Prostate gland (tissue), 2 donors: ENCODE measurements at regions not wholly inside any gene's neighbourhood (a gene's known extent, or its start where the extent isn't known, plus 50 kb on each side); places are given as distances from the start of the nearest gene placed in this dataset.

Experiments
- DNase-seq: peaks from one replicate; pipeline ENCODE4 v3.0.0-alpha.2; 2019; ENCODE audit warnings: low spot score
- H3K27ac ChIP-seq, 2 donors: fragments of 200-600 bp; sonication (generic); 2 replicates each; pipeline ENCODE4 v1.5.1; 2017 to 2019
- H3K27me3 ChIP-seq: fragments of 200-600 bp; sonication (generic); replicated peaks from 2 replicates; pipeline ENCODE4 v1.5.1; 2019; ENCODE audit not compliant: insufficient read depth
- H3K36me3 ChIP-seq, 2 donors: fragments of 200-600 bp; sonication (generic); 1 replicate in 1 of 2; 2 replicates in 1 of 2; pipeline versions ENCODE4 v1.5.1 to v1.8.1; 2017 to 2019
- H3K4me1 ChIP-seq: fragments of 200-600 bp; sonication (generic); replicated peaks from 2 replicates; pipeline ENCODE4 v1.5.1; 2019
- H3K4me3 ChIP-seq, 2 donors: fragments of 200-600 bp; sonication (generic); 2 replicates each; pipeline ENCODE4 v1.5.1; 2017 to 2019
- H3K9me3 ChIP-seq: fragments of 200-600 bp; sonication (generic); 2 replicates; pipeline ENCODE4 v1.5.1; 2017
- CTCF ChIP-seq, 4 experiments: fragments of 200-600 bp in 2 of 4; fragments of 450-650 bp in 2 of 4; sonication (generic) in 2 of 4; IDR thresholded peaks; 1 replicate in 3 of 4; 2 replicates in 1 of 4; pipeline ENCODE4 v1.5.1; 2016 to 2019; ENCODE audit warnings: antibody characterized with exemption in 4 of 4, mild to moderate bottlenecking in 2 of 4, moderate library complexity in 2 of 4
- POLR2A ChIP-seq: fragments of 450-650 bp; IDR thresholded peaks from one replicate; pipeline ENCODE4 v1.6.1; 2016; ENCODE audit warnings: antibody characterized with exemption, mild to moderate bottlenecking
- POLR2AphosphoS5 ChIP-seq: sonication (generic); formaldehyde crosslinking; IDR thresholded peaks from one replicate; pipeline ENCODE4 v1.6.1; 2017; ENCODE audit warnings: antibody characterized with exemption
- WGBS: methylation state at CpG from one replicate; pipeline ENCODE4 v1.1.5; 2018; 5-methylcytosine and 5-hydroxymethylcytosine counted together
- intact Hi-C: fragments of 100-400 bp; cut with DNase I; formaldehyde crosslinking; loops from one replicate; pipeline ENCODE4 v1.14.2; 2022

DNA sequence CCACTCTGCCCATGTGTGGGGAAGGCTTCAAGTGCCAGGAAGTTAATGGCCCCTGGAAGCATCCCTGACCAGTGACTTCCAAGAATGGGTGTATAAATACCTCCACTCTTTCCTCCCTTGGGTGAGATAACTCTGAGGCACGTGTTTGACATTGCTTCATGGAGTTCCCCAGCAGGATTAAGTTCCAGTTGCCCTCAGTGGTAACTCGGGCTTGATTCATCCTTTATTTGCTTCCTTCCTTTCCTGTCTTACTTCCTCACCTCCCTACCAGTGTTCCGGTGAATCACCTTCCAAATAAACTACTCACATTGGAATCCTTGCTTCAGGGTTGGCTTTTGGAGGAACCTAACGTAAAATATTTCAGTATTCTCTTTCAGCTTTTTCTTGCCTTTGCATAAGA, 84.6 kb upstream of the JAG1 start:
- Histone ChIP-seq H3K27ac (no peak overlapping the region), H3K4me3 (no peak overlapping the region), H3K27me3 (no peaks in the 10 kb centered on the region), H3K36me3 (no peaks in the 10 kb centered on the region), H3K4me1 (peaks cover 10% of the 10 kb centered on the region), H3K9me3 (no peaks in the 10 kb centered on the region)
- no peak for DNase-seq
- 92% methylated on average over 4 of the region's 4 CpGs for WGBS
- TF ChIP-seq POLR2AphosphoS5 (no peak), POLR2A (no peak)
- intact Hi-C loops, result no loop called here

- 47% methylated on average over 8 of the region's 8 CpGs for WGBS
- Histone ChIP-seq H3K27me3 (no peaks in the 10 kb centered on the region), H3K9me3 (no peaks in the 10 kb centered on the region), H3K36me3 (no peaks in the 10 kb centered on the region), H3K4me1 (no peaks in the 10 kb centered on the region), H3K4me3 (no peak overlapping the region), H3K27ac (no peak overlapping the region)
- TF ChIP-seq CTCF (IDR thresholded peaks at IDR 0.05) (no peak), POLR2A (no peak), POLR2AphosphoS5 (no peak)
- no peak for DNase-seq
- intact Hi-C loops, result no loop called here
These were observed 87.4 kb upstream of the JAG1 start for GRCh38 chr20:10761232-10761631.

DNA sequence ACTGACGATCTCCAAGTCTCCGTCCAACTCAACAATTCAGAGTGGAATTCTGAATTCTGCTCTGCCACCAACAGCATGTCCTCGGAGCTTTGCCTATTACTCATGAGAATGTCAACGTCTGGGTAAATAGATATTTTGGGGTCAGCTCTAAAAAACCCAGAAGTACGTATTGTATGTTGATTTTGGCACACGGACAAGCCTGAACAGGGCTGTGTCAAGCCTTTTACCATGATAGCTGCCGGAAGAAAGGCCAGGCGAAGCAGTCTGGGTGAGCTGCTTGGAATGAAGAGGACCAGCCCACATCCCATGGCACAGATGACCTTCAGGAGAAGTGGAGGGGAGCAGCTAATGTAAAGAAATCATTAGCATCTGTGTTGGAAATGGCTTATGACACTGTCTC, 88.0 kb upstream of the JAG1 start:
- no peak for DNase-seq
- no peaks in the 10 kb centered on the region for H3K27me3 ChIP-seq
- no peak overlapping the region for H3K4me3 ChIP-seq
- intact Hi-C loops, result no loop called here
- WGBS, result 52% methylated on average over 8 of the region's 8 CpGs
- H3K27ac ChIP-seq, result no peak overlapping the region
- H3K4me1 ChIP-seq, result no peaks in the 10 kb centered on the region
- no peaks in the 10 kb centered on the region for H3K9me3 ChIP-seq
- H3K36me3 ChIP-seq, result no peaks in the 10 kb centered on the region
- TF ChIP-seq POLR2AphosphoS5 (no peak), POLR2A (no peak), CTCF (IDR thresholded peaks at IDR 0.05) (no peak)

GRCh38 chr20:10762216-10762615, 88.4 kb upstream of the JAG1 start:
- H3K4me3 ChIP-seq, result no peak overlapping the region
- no peak overlapping the region for H3K27ac ChIP-seq
- no peaks in the 10 kb centered on the region for H3K36me3 ChIP-seq
- 87% methylated on average over 2 of the region's 2 CpGs for WGBS
- intact Hi-C loops, result no loop called here
- no peak for DNase-seq
- H3K27me3 ChIP-seq, result no peaks in the 10 kb centered on the region
- TF ChIP-seq POLR2A (no peak), POLR2AphosphoS5 (no peak), CTCF (IDR thresholded peaks at IDR 0.05) (no peak)
- H3K4me1 ChIP-seq, result no peaks in the 10 kb centered on the region
- H3K9me3 ChIP-seq, result no peaks in the 10 kb centered on the region

GRCh38 chr20:10763112-10763511, 89.3 kb upstream of the JAG1 start:
- no peak for TF ChIP-seq CTCF (IDR thresholded peaks at IDR 0.05)
- no peak for TF ChIP-seq POLR2AphosphoS5
- TF ChIP-seq POLR2A, result no peak
- DNase-seq, result no peak
- H3K27me3 ChIP-seq, result no peaks in the 10 kb centered on the region
- no peaks in the 10 kb centered on the region for H3K9me3 ChIP-seq
- H3K36me3 ChIP-seq, result no peaks in the 10 kb centered on the region
- H3K4me3 ChIP-seq, result no peak overlapping the region
- intact Hi-C loops, result no loop called here
- no peak overlapping the region for H3K27ac ChIP-seq
- WGBS, result 67% methylated on average over 2 of the region's 2 CpGs
- H3K4me1 ChIP-seq, result no peaks in the 10 kb centered on the region
